Naive thymus-derived CD4-positive, alpha-beta T cell (primary cell): ENCODE measurements at regions not wholly inside any gene's neighbourhood (a gene's known extent, or its start where the extent isn't known, plus 50 kb on each side); places are given as distances from the start of the nearest gene placed in this dataset.
"Not testable (repeated sequence)": the region's sequence is repeated elsewhere in the genome, so short reads cannot be mapped to it uniquely, and the experiment has no call there.

Source experiments
- ATAC-seq: fragments of 150-1000 bp; cut with Tn5 transposase; 2 replicates; pipeline ENCODE4 v1.10.0; 2021; ENCODE audit warnings: mild to moderate bottlenecking, moderate library complexity
- CTCF ChIA-PET: fragments of 350-600 bp; sonication (Branson Sonifier 250); formaldehyde crosslinking; loops from one replicate; lab custom pipeline; 2021; ENCODE audit warnings: antibody characterized with exemption; lab: Charles Lee
- POLR2A ChIA-PET: fragments of 350-600 bp; sonication (Branson Sonifier 250); formaldehyde crosslinking; loops from one replicate; lab custom pipeline; 2021; ENCODE audit warnings: antibody characterized with exemption, inconsistent platforms; lab: Charles Lee
- DNase-seq, 9 donors: peaks; one replicate each; pipeline versions ENCODE4 v3.0.0 to v3.0.0-alpha.2; 2020 to 2022; ENCODE audit warnings: mixed read lengths in 1 of 9
- H3K27ac ChIP-seq: one replicate; pipeline ENCODE4 v1.7.0; 2013; ENCODE audit warnings: mild to moderate bottlenecking, low read depth, low read length, moderate library complexity
- H3K27me3 ChIP-seq, 2 donors: one replicate each; pipeline ENCODE4 v1.7.0; 2013; ENCODE audit warnings: low read length in 2 of 2, mild to moderate bottlenecking in 2 of 2, moderate library complexity in 2 of 2; ENCODE audit not compliant: control insufficient read depth in 2 of 2, insufficient read depth in 2 of 2
- H3K36me3 ChIP-seq, 3 experiments: 1 replicate in 2 of 3; 2 replicates in 1 of 3; pipeline ENCODE4 v1.7.0; 2013; ENCODE audit warnings: low read length in 3 of 3, mild to moderate bottlenecking in 3 of 3, moderate library complexity in 1 of 3; ENCODE audit not compliant: insufficient read depth in 3 of 3, control insufficient read depth in 2 of 3
- H3K4me1 ChIP-seq, 2 donors: one replicate each; pipeline ENCODE4 v1.7.0; 2013; ENCODE audit warnings: low read length in 2 of 2, mild to moderate bottlenecking in 2 of 2, moderate library complexity in 1 of 2; ENCODE audit not compliant: control insufficient read depth in 2 of 2, insufficient read depth in 2 of 2
- H3K4me3 ChIP-seq: 2 replicates; pipeline ENCODE4 v1.7.0; 2013; ENCODE audit warnings: mild to moderate bottlenecking, low read length
- H3K9me3 ChIP-seq, 3 experiments: 1 replicate in 2 of 3; 2 replicates in 1 of 3; pipeline ENCODE4 v1.7.0; 2013; ENCODE audit warnings: low read length in 3 of 3; ENCODE audit not compliant: control insufficient read depth in 2 of 3
- H3K27ac Mint-ChIP-seq, 9 donors: one replicate each; pipeline ENCODE4 v1.8.0; 2020 to 2022; ENCODE audit warnings: mixed read lengths in 9 of 9, mild to moderate bottlenecking in 8 of 9, moderate library complexity in 5 of 9, inconsistent platforms in 2 of 9
- H3K27me3 Mint-ChIP-seq, 5 donors: one replicate each; pipeline ENCODE4 v1.8.0; 2021 to 2022; ENCODE audit warnings: mixed read lengths in 5 of 5, mild to moderate bottlenecking in 1 of 5
- H3K36me3 Mint-ChIP-seq, 5 donors: one replicate each; pipeline ENCODE4 v1.8.0; 2020 to 2022; ENCODE audit warnings: mixed read lengths in 5 of 5, mild to moderate bottlenecking in 3 of 5, inconsistent platforms in 1 of 5
- H3K4me1 Mint-ChIP-seq, 7 donors: one replicate each; pipeline ENCODE4 v1.8.0; 2020 to 2022; ENCODE audit warnings: mixed read lengths in 7 of 7, mild to moderate bottlenecking in 3 of 7, inconsistent platforms in 1 of 7
- H3K4me3 Mint-ChIP-seq, 10 donors: one replicate each; pipeline ENCODE4 v1.8.0; 2020 to 2022; ENCODE audit warnings: mild to moderate bottlenecking in 10 of 10, mixed read lengths in 10 of 10, moderate library complexity in 6 of 10, inconsistent platforms in 2 of 10
- H3K9me3 Mint-ChIP-seq, 11 donors: one replicate each; pipeline ENCODE4 v1.8.0; 2020 to 2022; ENCODE audit warnings: mixed read lengths in 11 of 11, mild to moderate bottlenecking in 4 of 11, inconsistent platforms in 1 of 11, moderate library complexity in 1 of 11
- intact Hi-C, 2 donors: fragments of 100-400 bp; cut with micrococcal nuclease; formaldehyde crosslinking; loops; one replicate each; pipeline ENCODE4 v1.15.1; 2023

- H3K27ac Mint-ChIP-seq, DNase-seq, H3K9me3 Mint-ChIP-seq, H3K27me3 Mint-ChIP-seq, H3K27me3 ChIP-seq, CTCF ChIA-PET, ATAC-seq, intact Hi-C loops, H3K4me3 Mint-ChIP-seq, H3K36me3 Mint-ChIP-seq, H3K36me3 ChIP-seq, H3K27ac ChIP-seq, H3K9me3 ChIP-seq, POLR2A ChIA-PET, H3K4me3 ChIP-seq, H3K4me1 Mint-ChIP-seq, H3K4me1 ChIP-seq: not testable (repeated sequence)
These were observed 3983.1 kb upstream of the TPTE start for GRCh38 chr21:6538320-6538719.

- H3K27ac ChIP-seq, H3K36me3 ChIP-seq, H3K4me3 Mint-ChIP-seq, ATAC-seq, H3K4me1 Mint-ChIP-seq, intact Hi-C loops, POLR2A ChIA-PET, DNase-seq, H3K4me3 ChIP-seq, H3K27me3 Mint-ChIP-seq, H3K9me3 Mint-ChIP-seq, CTCF ChIA-PET, H3K27ac Mint-ChIP-seq, H3K27me3 ChIP-seq, H3K4me1 ChIP-seq, H3K9me3 ChIP-seq, H3K36me3 Mint-ChIP-seq: not testable (repeated sequence)
These were observed 3981.7 kb upstream of the TPTE start for GRCh38 chr21:6539688-6540087.

- H3K27ac Mint-ChIP-seq, H3K27ac ChIP-seq, POLR2A ChIA-PET, H3K4me1 Mint-ChIP-seq, CTCF ChIA-PET, H3K4me3 ChIP-seq, intact Hi-C loops, H3K27me3 ChIP-seq, H3K9me3 ChIP-seq, H3K4me1 ChIP-seq, H3K36me3 Mint-ChIP-seq, DNase-seq, ATAC-seq, H3K9me3 Mint-ChIP-seq, H3K27me3 Mint-ChIP-seq, H3K4me3 Mint-ChIP-seq, H3K36me3 ChIP-seq: not testable (repeated sequence)
These were observed 3980.3 kb upstream of the TPTE start for GRCh38 chr21:6541036-6541435.

- H3K4me3 Mint-ChIP-seq, H3K27me3 ChIP-seq, ATAC-seq, H3K36me3 ChIP-seq, H3K27me3 Mint-ChIP-seq, H3K27ac ChIP-seq, CTCF ChIA-PET, H3K4me1 Mint-ChIP-seq, DNase-seq, H3K9me3 ChIP-seq, H3K4me3 ChIP-seq, H3K27ac Mint-ChIP-seq, H3K9me3 Mint-ChIP-seq, POLR2A ChIA-PET, H3K4me1 ChIP-seq, H3K36me3 Mint-ChIP-seq, intact Hi-C loops: not testable (repeated sequence)
These were observed 3976.1 kb upstream of the TPTE start for GRCh38 chr21:6545288-6545687.

- H3K27me3 ChIP-seq, H3K36me3 ChIP-seq, ATAC-seq, intact Hi-C loops, POLR2A ChIA-PET, CTCF ChIA-PET, H3K36me3 Mint-ChIP-seq, H3K9me3 Mint-ChIP-seq, H3K27ac ChIP-seq, H3K9me3 ChIP-seq, H3K4me1 Mint-ChIP-seq, H3K4me3 Mint-ChIP-seq, DNase-seq, H3K27me3 Mint-ChIP-seq, H3K27ac Mint-ChIP-seq, H3K4me1 ChIP-seq, H3K4me3 ChIP-seq: not testable (repeated sequence)
These were observed 3970.3 kb upstream of the TPTE start for GRCh38 chr21:6551045-6551444.

- H3K4me1 ChIP-seq, H3K9me3 Mint-ChIP-seq, H3K4me3 ChIP-seq, H3K27ac ChIP-seq, H3K36me3 ChIP-seq, CTCF ChIA-PET, intact Hi-C loops, ATAC-seq, H3K27me3 Mint-ChIP-seq, H3K27ac Mint-ChIP-seq, POLR2A ChIA-PET, H3K27me3 ChIP-seq, H3K36me3 Mint-ChIP-seq, DNase-seq, H3K9me3 ChIP-seq, H3K4me3 Mint-ChIP-seq, H3K4me1 Mint-ChIP-seq: not testable (repeated sequence)
These were observed 3967.6 kb upstream of the TPTE start for GRCh38 chr21:6553505-6554376.

- H3K4me3 Mint-ChIP-seq, DNase-seq, H3K27ac Mint-ChIP-seq, H3K4me3 ChIP-seq, H3K27me3 ChIP-seq, H3K36me3 Mint-ChIP-seq, H3K27me3 Mint-ChIP-seq, POLR2A ChIA-PET, H3K4me1 ChIP-seq, H3K27ac ChIP-seq, ATAC-seq, H3K4me1 Mint-ChIP-seq, H3K36me3 ChIP-seq, CTCF ChIA-PET, intact Hi-C loops, H3K9me3 ChIP-seq, H3K9me3 Mint-ChIP-seq: not testable (repeated sequence)
These were observed 3967.0 kb upstream of the TPTE start for GRCh38 chr21:6554377-6554864.
